GM12873 (cell line): ENCODE measurements at regions not wholly inside any gene's neighbourhood (a gene's known extent, or its start where the extent isn't known, plus 50 kb on each side); places are given as distances from the start of the nearest gene placed in this dataset.

Experiments
- CTCF ChIP-seq: IDR thresholded peaks from 2 replicates; pipeline ENCODE4 v1.5.1; 2012; ENCODE audit warnings: low read depth, mild to moderate bottlenecking, moderate library complexity, low read length, control low read depth; ENCODE audit not compliant: insufficient read depth; ENCODE audit errors: missing control alignments

- no peak for TF ChIP-seq CTCF
Observed at GRCh38 chr18:47331026-47331425, 79.6 kb upstream of the SKOR2 start.

DNA sequence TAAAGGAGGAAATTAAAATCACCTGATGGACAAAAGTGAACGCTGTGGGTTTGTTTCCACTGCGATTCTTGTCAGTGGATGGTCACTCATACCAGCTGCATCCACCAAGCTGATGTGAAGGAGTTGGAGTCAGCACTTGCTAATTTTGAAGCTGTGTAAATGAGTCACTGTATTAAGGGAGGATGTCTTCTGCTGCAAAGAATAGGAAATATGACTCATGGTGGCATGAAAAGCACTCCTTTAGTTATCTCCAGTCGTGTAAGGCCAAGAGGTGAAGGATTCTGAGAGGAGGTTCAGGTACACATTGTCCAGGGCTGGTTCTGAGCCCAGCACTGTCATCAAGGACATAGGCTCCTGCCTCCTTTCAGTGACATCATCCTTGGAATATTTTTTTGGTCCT is 71.7 kb upstream of the SKOR2 start:
- no peak for TF ChIP-seq CTCF

DNA sequence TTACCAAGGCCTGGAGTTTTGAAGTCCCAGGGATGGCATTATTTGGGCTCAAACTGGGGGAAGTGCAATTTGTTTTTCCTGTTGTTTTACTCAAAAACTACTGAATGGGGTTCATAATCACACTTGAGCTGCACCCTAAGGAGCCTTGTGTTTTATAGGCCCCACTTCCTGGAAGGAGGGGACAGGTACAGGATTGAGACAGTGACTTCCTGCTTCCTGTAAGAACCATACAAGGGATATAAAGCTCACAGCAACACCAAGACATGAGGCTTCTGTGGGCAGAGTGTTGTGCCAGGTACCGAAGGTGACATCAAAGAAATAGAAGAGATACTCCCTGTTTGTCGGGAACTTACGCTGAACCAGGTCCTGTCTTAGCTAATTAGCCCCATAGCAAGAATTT is 70.4 kb upstream of the SKOR2 start:
- TF ChIP-seq CTCF: no peak

DNA sequence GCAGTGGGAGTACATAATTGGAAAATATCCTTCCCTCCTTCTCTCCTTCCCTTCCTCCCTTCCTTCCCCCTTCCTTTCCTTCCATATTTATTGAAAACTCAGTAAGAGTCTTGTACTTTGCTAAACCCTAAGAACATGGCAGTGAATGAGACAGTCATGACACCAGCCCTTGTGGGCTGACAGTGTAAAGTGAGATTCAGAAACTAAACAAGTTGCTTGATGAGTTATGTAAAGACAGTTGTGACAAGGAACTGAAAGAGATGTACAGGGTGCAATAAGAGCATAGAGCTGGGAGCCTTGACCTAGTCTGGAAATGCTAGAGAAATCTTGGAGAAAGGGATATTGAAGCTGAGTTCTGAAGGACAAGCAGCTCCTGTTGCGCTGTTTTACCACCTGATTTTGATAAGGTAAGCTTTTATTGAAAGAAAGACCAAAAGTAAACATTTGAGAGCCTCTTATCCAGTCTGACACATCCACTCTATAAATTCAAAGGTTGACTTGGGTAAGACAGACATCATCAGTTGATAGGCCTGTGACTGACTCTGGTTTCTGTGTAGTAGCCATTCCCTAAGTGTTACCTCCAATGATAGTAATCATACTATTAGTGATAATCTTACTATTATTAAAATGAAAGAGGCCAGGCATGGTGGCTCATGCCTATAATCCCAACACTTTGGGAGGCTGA is 66.5 kb upstream of the SKOR2 start:
- TF ChIP-seq CTCF: no peak

DNA sequence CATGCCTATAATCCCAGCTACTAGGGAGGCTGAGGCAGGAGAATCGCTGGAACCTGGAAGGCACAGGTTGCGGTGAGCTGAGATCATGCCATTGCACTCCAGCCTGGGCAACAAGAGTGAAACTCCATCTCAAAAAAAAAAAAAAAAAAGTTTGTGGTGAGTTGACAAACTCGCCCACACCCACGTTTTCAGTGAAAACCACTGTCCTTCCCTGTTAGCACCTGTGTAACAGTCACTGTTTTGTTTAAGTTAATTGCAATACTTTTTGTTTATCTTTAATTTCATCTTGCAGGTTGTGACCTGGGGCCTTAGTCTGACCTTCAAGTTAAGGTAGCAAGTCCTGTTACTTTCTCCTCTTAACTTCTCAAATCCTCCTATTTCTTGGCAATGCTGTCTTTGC is 65.5 kb upstream of the SKOR2 start:
- no peak for TF ChIP-seq CTCF

- no peak for TF ChIP-seq CTCF
Observed at GRCh38 chr18:47313901-47314300, 62.4 kb upstream of the SKOR2 start.

DNA sequence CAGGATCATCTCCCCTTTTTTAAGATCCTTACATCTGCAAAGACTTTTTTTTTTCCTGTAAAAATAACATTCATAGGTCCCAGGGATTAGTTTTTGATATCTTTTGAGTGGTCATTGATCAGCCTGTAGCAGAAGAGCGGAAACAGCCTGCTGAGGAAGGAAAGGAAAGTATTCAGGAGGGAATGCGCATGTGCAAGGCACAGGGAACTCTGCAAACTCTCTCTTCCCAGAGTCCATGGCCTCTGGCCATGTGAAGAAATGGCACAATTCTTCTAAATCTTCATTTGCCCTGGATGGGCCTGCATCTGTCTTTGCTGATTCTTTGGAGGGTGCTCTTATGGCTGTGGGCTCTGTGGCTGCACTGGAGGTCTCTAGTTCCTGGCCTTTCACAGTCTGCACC is 60.1 kb upstream of the SKOR2 start:
- TF ChIP-seq CTCF: no peak
